Peyer's patch (tissue), 4 donors: ENCODE measurements at regions not wholly inside any gene's neighbourhood (a gene's known extent, or its start where the extent isn't known, plus 50 kb on each side); places are given as distances from the start of the nearest gene placed in this dataset.

ENCODE experiments used
- CTCF ChIP-seq, 6 experiments: fragments of 450-650 bp in 4 of 6; fragments of 200-600 bp in 2 of 6; sonication (generic) in 1 of 6; IDR thresholded peaks; one replicate each; pipeline ENCODE4 v1.5.1; 2017 to 2019; ENCODE audit warnings: antibody characterized with exemption in 6 of 6, mild to moderate bottlenecking in 3 of 6, moderate library complexity in 1 of 6
- POLR2A ChIP-seq, 2 donors: fragments of 450-650 bp; IDR thresholded peaks; one replicate each; pipeline ENCODE4 v1.5.1; 2017; ENCODE audit warnings: antibody characterized with exemption in 2 of 2, mild to moderate bottlenecking in 2 of 2, moderate library complexity in 2 of 2

GRCh38 chr4:140223056-140223810, 69.2 kb upstream of the MAML3 start:
- no peak for TF ChIP-seq CTCF (IDR thresholded peaks at IDR 0.05)
- no peak for TF ChIP-seq POLR2A (IDR thresholded peaks at IDR 0.05)
